ENCODE measurements at regions not wholly inside any gene's neighbourhood (a gene's known extent, or its start where the extent isn't known, plus 50 kb on each side); places are given as distances from the start of the nearest gene placed in this dataset.

DNA sequence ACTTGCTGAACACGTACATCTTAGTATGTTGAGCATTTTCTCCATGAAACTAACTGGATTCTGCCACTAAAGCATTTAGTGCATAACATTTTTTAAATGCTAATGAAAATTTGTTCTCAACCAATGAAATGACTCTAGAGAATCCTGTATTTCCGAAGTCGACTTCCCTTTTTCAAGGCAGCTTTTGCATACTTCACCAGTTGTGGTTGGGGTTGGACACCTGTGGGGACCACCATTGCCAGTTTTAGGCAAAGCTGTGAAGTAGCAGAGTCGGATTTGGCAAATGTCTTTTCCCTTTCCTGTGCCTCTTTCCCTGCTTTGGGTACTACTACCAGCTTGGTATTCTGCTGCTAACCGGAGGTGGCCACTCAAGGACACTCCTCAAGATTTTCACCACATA, 349.2 kb downstream of the BCAT1 start:
- no peak overlapping the region for H3K9ac ChIP-seq (replicated peaks; ENCODE audit: extremely low read depth, insufficient read depth, low read length)
- H3K4me1 ChIP-seq (ENCODE audit: control insufficient read depth, extremely low read depth, insufficient read depth, low read length): peaks cover 13% of the 10 kb centered on the region
- DNase-seq (ENCODE audit: low read depth, low spot score) (no peak), FAIRE-seq (no peak)
- no peaks in the 10 kb centered on the region for H3K9me3 ChIP-seq (replicated peaks; ENCODE audit: control insufficient read depth, insufficient read depth, low read length)
- no peak overlapping the region for H3K4me3 ChIP-seq (replicated peaks in 1 of 3; ENCODE audit: insufficient read depth in 1 of 3, low read depth in 1 of 3, low read length in 3 of 3)
- ChIA-PET POLR2A (no interaction called here), CTCF (no interaction called here)
- H2AFZ ChIP-seq (ENCODE audit: low read depth, low read length): no peak overlapping the region
- intact Hi-C loops (cut with micrococcal nuclease) (loop anchor here (2.0 to 10.0 kb wide), 3 partner anchors 37 to 1395 kb away; no protein-coding TSS in a partner anchor), dilution Hi-C loops (cut with MboI; ENCODE audit: extremely low pct_ligation_motif_present, low sequenced_read_pairs) (no loop called here)
- no TSS peak for BruUV-seq (replicated peaks)
- no peak overlapping the region for H3K4me2 ChIP-seq (ENCODE audit: insufficient read depth, low read length)
- no peak for TF ChIP-seq MYC (IDR thresholded peaks at IDR 0.05; ENCODE audit: low read depth, low read length)
- H3K79me2 ChIP-seq (ENCODE audit: control insufficient read depth, insufficient read depth, low read length): no peaks in the 10 kb centered on the region
- no peaks in the 10 kb centered on the region for H3K9me1 ChIP-seq (replicated peaks; ENCODE audit: control insufficient read depth, extremely low read depth, insufficient read depth, low read length)
- H3K36me3 ChIP-seq (ENCODE audit: control insufficient read depth in 2 of 2, extremely low read depth in 1 of 2, insufficient read depth in 2 of 2, low read length in 2 of 2): no peaks in the 10 kb centered on the region
- H3K27me3 ChIP-seq (ENCODE audit: control insufficient read depth in 2 of 2, insufficient read depth in 2 of 2, low read length in 2 of 2): peaks cover 0 to under 1% of the 10 kb centered on the region in 2 experiments
- no peak overlapping the region for H3K27ac ChIP-seq (ENCODE audit: insufficient read depth, low read depth, low read length)
- no peaks in the 10 kb centered on the region for H4K20me1 ChIP-seq (replicated peaks; ENCODE audit: control insufficient read depth, extremely low read depth, insufficient read depth, low read length)

DNA sequence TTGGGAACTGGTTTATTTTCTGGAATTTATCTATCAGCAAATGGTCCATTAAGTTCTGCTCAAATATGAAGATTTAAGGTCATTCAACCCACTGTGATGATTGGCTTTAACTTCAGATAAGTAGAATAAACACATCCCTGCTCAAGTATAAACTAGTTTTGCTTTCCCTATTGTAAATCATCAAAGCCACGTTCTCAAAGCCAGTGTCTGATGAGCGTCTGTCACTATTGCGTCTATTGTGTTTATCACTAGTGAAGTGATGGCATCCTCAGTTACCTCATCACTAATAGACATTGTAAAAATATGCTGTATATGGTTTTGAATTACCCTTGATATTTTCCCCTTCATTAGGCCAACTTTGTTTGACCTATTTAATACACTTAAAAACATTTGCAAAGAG, 351.3 kb downstream of the BCAT1 start:
- intact Hi-C loops (cut with micrococcal nuclease) (loop anchor here (2.0 to 10.0 kb wide), 3 partner anchors 487 to 1393 kb away; no protein-coding TSS in a partner anchor), dilution Hi-C loops (cut with MboI; ENCODE audit: extremely low pct_ligation_motif_present, low sequenced_read_pairs) (no loop called here)
- Histone ChIP-seq H3K9me1 (replicated peaks; ENCODE audit: control insufficient read depth, extremely low read depth, insufficient read depth, low read length) (no peaks in the 10 kb centered on the region), H3K27ac (ENCODE audit: insufficient read depth, low read depth, low read length) (no peak overlapping the region), H4K20me1 (replicated peaks; ENCODE audit: control insufficient read depth, extremely low read depth, insufficient read depth, low read length) (no peaks in the 10 kb centered on the region), H3K4me1 (ENCODE audit: control insufficient read depth, extremely low read depth, insufficient read depth, low read length) (peaks cover 13% of the 10 kb centered on the region), H3K36me3 (ENCODE audit: control insufficient read depth in 2 of 2, extremely low read depth in 1 of 2, insufficient read depth in 2 of 2, low read length in 2 of 2) (no peaks in the 10 kb centered on the region), H3K9me3 (replicated peaks; ENCODE audit: control insufficient read depth, insufficient read depth, low read length) (no peaks in the 10 kb centered on the region), H3K79me2 (ENCODE audit: control insufficient read depth, insufficient read depth, low read length) (no peaks in the 10 kb centered on the region), H3K4me3 (replicated peaks in 1 of 3; ENCODE audit: insufficient read depth in 1 of 3, low read depth in 1 of 3, low read length in 3 of 3) (no peak overlapping the region), H3K4me2 (ENCODE audit: insufficient read depth, low read length) (no peak overlapping the region), H3K9ac (replicated peaks; ENCODE audit: extremely low read depth, insufficient read depth, low read length) (no peak overlapping the region), H2AFZ (ENCODE audit: low read depth, low read length) (no peak overlapping the region), H3K27me3 (ENCODE audit: control insufficient read depth in 2 of 2, insufficient read depth in 2 of 2, low read length in 2 of 2) (peaks cover 0 to 4% of the 10 kb centered on the region in 2 experiments)
- POLR2A ChIA-PET: no interaction called here
- CTCF ChIA-PET: interaction anchor here (0.6 to 1.6 kb wide), 15 partner anchors 8 to 585 kb away, joined by 3 to 8 read pairs (median 3); no protein-coding TSS in a partner anchor
- no peak for DNase-seq (ENCODE audit: low read depth, low spot score)
- TF ChIP-seq, protein P1, sequence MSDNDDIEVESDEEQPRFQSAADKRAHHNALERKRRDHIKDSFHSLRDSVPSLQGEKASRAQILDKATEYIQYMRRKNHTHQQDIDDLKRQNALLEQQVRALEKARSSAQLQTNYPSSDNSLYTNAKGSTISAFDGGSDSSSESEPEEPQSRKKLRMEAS (IDR thresholded peaks at IDR 0.05; ENCODE audit: insufficient read depth, insufficient read length): no peak
- TF ChIP-seq JUN (IDR thresholded peaks at IDR 0.05; ENCODE audit: borderline replicate concordance, insufficient read depth, insufficient read length, low read depth): no peak
- TF ChIP-seq GATA2 (IDR thresholded peaks at IDR 0.05; ENCODE audit: insufficient read depth, insufficient read length, low read depth, low read length): no peak
- TF ChIP-seq MYC (IDR thresholded peaks at IDR 0.05; ENCODE audit: low read depth, low read length): no peak
- no peak for TF ChIP-seq FOS (IDR thresholded peaks at IDR 0.05; ENCODE audit: borderline replicate concordance, insufficient read depth, low read length)
- no peak for TF ChIP-seq POLR2AphosphoS5 (IDR thresholded peaks at IDR 0.05; ENCODE audit: insufficient read depth, low read depth, low read length)
- TF ChIP-seq, protein P2, sequence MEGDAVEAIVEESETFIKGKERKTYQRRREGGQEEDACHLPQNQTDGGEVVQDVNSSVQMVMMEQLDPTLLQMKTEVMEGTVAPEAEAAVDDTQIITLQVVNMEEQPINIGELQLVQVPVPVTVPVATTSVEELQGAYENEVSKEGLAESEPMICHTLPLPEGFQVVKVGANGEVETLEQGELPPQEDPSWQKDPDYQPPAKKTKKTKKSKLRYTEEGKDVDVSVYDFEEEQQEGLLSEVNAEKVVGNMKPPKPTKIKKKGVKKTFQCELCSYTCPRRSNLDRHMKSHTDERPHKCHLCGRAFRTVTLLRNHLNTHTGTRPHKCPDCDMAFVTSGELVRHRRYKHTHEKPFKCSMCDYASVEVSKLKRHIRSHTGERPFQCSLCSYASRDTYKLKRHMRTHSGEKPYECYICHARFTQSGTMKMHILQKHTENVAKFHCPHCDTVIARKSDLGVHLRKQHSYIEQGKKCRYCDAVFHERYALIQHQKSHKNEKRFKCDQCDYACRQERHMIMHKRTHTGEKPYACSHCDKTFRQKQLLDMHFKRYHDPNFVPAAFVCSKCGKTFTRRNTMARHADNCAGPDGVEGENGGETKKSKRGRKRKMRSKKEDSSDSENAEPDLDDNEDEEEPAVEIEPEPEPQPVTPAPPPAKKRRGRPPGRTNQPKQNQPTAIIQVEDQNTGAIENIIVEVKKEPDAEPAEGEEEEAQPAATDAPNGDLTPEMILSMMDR (IDR thresholded peaks at IDR 0.05; ENCODE audit: extremely low read depth in 1 of 2, insufficient read depth in 1 of 2, low read depth in 1 of 2, low read length in 2 of 2): no peak
- no peak for TF ChIP-seq POLR2A (IDR thresholded peaks at IDR 0.05; ENCODE audit: low read depth, low read length)
- no peak for TF ChIP-seq EZH2 (IDR thresholded peaks at IDR 0.05; ENCODE audit: borderline replicate concordance, low read depth, low read length, severe bottlenecking)
- no TSS peak for BruUV-seq (replicated peaks)
- FAIRE-seq: no peak
